Endothelial cell (in vitro differentiated cells): ENCODE measurements at regions not wholly inside any gene's neighbourhood (a gene's known extent, or its start where the extent isn't known, plus 50 kb on each side); places are given as distances from the start of the nearest gene placed in this dataset.
A peak's percentile ranks its signal among the peaks of the same experiment; 100 is the strongest.

Experiments used
- DNase-seq: peaks from one replicate; pipeline ENCODE4 v3.0.0; 2021; ENCODE audit warnings: low spot score
- H3K27ac Mint-ChIP-seq: one replicate; pipeline ENCODE4 v1.8.0; 2021; ENCODE audit warnings: mixed read lengths, inconsistent platforms; ENCODE audit not compliant: unreplicated experiment
- H3K27me3 Mint-ChIP-seq: one replicate; pipeline ENCODE4 v1.8.0; 2021; ENCODE audit warnings: mild to moderate bottlenecking, moderate library complexity, mixed read lengths, inconsistent platforms; ENCODE audit not compliant: unreplicated experiment
- H3K36me3 Mint-ChIP-seq: one replicate; pipeline ENCODE4 v1.8.0; 2021; ENCODE audit warnings: mild to moderate bottlenecking, low read depth, mixed read lengths, inconsistent platforms; ENCODE audit not compliant: unreplicated experiment
- H3K4me1 Mint-ChIP-seq: one replicate; pipeline ENCODE4 v1.8.0; 2021; ENCODE audit warnings: mild to moderate bottlenecking, mixed read lengths, inconsistent platforms; ENCODE audit not compliant: unreplicated experiment
- H3K4me3 Mint-ChIP-seq: one replicate; pipeline ENCODE4 v1.8.0; 2021; ENCODE audit warnings: mild to moderate bottlenecking, mixed read lengths, inconsistent platforms; ENCODE audit not compliant: unreplicated experiment
- H3K9me3 Mint-ChIP-seq: one replicate; pipeline ENCODE4 v1.8.0; 2021; ENCODE audit warnings: mixed read lengths, inconsistent platforms; ENCODE audit not compliant: unreplicated experiment
- CTCF ChIP-seq: fragments of 200-600 bp; sonication (generic); IDR thresholded peaks from one replicate; pipeline ENCODE4 v1.5.0; 2021; ENCODE audit warnings: antibody characterized with exemption; ENCODE audit not compliant: unreplicated experiment

- H3K4me1 Mint-ChIP-seq: peaks cover 27% of the 10 kb centered on the region
- no peak for TF ChIP-seq CTCF
- H3K4me3 Mint-ChIP-seq: no peak overlapping the region
- no peaks in the 10 kb centered on the region for H3K36me3 Mint-ChIP-seq
- H3K9me3 Mint-ChIP-seq: no peaks in the 10 kb centered on the region
- no peak for DNase-seq
- no peaks in the 10 kb centered on the region for H3K27me3 Mint-ChIP-seq
- no peak overlapping the region for H3K27ac Mint-ChIP-seq
These were observed 98.3 kb downstream of the ANKRD60 start for GRCh38 chr20:58130156-58130555.

- Mint-ChIP-seq H3K27me3 (no peaks in the 10 kb centered on the region), H3K4me3 (no peak overlapping the region), H3K9me3 (no peaks in the 10 kb centered on the region), H3K36me3 (no peaks in the 10 kb centered on the region), H3K27ac (no peak overlapping the region), H3K4me1 (peaks cover 27% of the 10 kb centered on the region)
- TF ChIP-seq CTCF: no peak
- DNase-seq: no peak
These were observed 98.7 kb downstream of the ANKRD60 start for GRCh38 chr20:58129721-58130151.

GRCh38 chr20:58128635-58129625, 99.5 kb downstream of the ANKRD60 start:
- no peak for TF ChIP-seq CTCF
- DNase-seq: no peak
- Mint-ChIP-seq H3K27ac (no peak overlapping the region), H3K9me3 (no peaks in the 10 kb centered on the region), H3K36me3 (no peaks in the 10 kb centered on the region), H3K27me3 (peaks cover 2% of the 10 kb centered on the region), H3K4me3 (no peak overlapping the region), H3K4me1 (peaks cover 27% of the 10 kb centered on the region)

GRCh38 chr20:58127701-58128111, 100.7 kb downstream of the ANKRD60 start:
- H3K27me3 Mint-ChIP-seq: peaks cover 2% of the 10 kb centered on the region
- no peaks in the 10 kb centered on the region for H3K36me3 Mint-ChIP-seq
- H3K9me3 Mint-ChIP-seq: no peaks in the 10 kb centered on the region
- H3K4me1 Mint-ChIP-seq: peaks cover 27% of the 10 kb centered on the region
- H3K4me3 Mint-ChIP-seq: no peak overlapping the region
- DNase-seq: no peak
- peak overlapping the region; percentile 70 for H3K27ac Mint-ChIP-seq
- no peak for TF ChIP-seq CTCF

- no peak overlapping the region for H3K4me3 Mint-ChIP-seq
- peaks cover 2% of the 10 kb centered on the region for H3K27me3 Mint-ChIP-seq
- no peak for DNase-seq
- peaks cover 10% of the 10 kb centered on the region for H3K4me1 Mint-ChIP-seq
- no peak overlapping the region for H3K27ac Mint-ChIP-seq
- no peak for TF ChIP-seq CTCF
- no peaks in the 10 kb centered on the region for H3K36me3 Mint-ChIP-seq
- H3K9me3 Mint-ChIP-seq: no peaks in the 10 kb centered on the region
These were observed 102.7 kb downstream of the ANKRD60 start for GRCh38 chr20:58125726-58126125.
